PC-9 (cell line): ENCODE measurements at regions not wholly inside any gene's neighbourhood (a gene's known extent, or its start where the extent isn't known, plus 50 kb on each side); places are given as distances from the start of the nearest gene placed in this dataset.

Experiments used
- BruUV-seq: library from RNA; stranded (reverse); fragments of 400-500 nt; replicated peaks from 2 replicates; lab custom pipeline; 2021; lab: Mats Ljungman, UMichigan
- CTCF ChIA-PET: fragments of 300-600 bp; sonication (Branson Sonifier 250); formaldehyde crosslinking; loops from one replicate; lab custom pipeline; 2022; ENCODE audit warnings: antibody characterized with exemption; lab: Charles Lee
- POLR2A ChIA-PET: fragments of 300-600 bp; sonication (Branson Sonifier 250); formaldehyde crosslinking; loops from one replicate; lab custom pipeline; 2022; ENCODE audit warnings: antibody characterized with exemption; ENCODE audit not compliant: unreplicated experiment; lab: Charles Lee
- DNase-seq, 2 experiments: peaks; one replicate each; pipeline versions ENCODE4 v3.0.0 to v3.0.0-alpha.2; 2015 to 2022; ENCODE audit warnings: mixed read lengths in 1 of 2
- H2AFZ ChIP-seq: fragments of 200-600 bp; sonication (generic); 2 replicates; pipeline ENCODE4 v1.8.1; 2017; ENCODE audit warnings: antibody characterized with exemption
- H3F3A ChIP-seq: fragments of 200-600 bp; sonication (generic); 2 replicates; pipeline ENCODE4 v1.8.1; 2017; ENCODE audit warnings: antibody characterized with exemption, mild to moderate bottlenecking, low read depth; ENCODE audit not compliant: insufficient read depth
- H3K27ac ChIP-seq: fragments of 200-600 bp; sonication (generic); 2 replicates; pipeline ENCODE4 v1.6.1; 2016; ENCODE audit warnings: mixed run types
- H3K27me3 ChIP-seq: fragments of 200-600 bp; sonication (generic); 2 replicates; pipeline ENCODE4 v1.6.1; 2016; ENCODE audit warnings: low read depth, mixed run types; ENCODE audit not compliant: insufficient read depth
- H3K36me3 ChIP-seq: fragments of 200-600 bp; sonication (generic); 2 replicates; pipeline ENCODE4 v1.6.1; 2016; ENCODE audit warnings: low read depth, mixed run types
- H3K4me1 ChIP-seq: fragments of 200-600 bp; sonication (generic); replicated peaks from 2 replicates; pipeline ENCODE4 v1.6.1; 2016; ENCODE audit warnings: mixed run types; ENCODE audit not compliant: insufficient read depth
- H3K4me2 ChIP-seq: fragments of 200-600 bp; sonication (generic); 2 replicates; pipeline ENCODE4 v1.6.1; 2017; ENCODE audit warnings: mixed run types
- H3K4me3 ChIP-seq: fragments of 200-600 bp; sonication (generic); 2 replicates; pipeline ENCODE4 v1.6.1; 2016; ENCODE audit warnings: mixed run types
- H3K79me2 ChIP-seq: fragments of 200-600 bp; sonication (generic); 2 replicates; pipeline ENCODE4 v1.6.1; 2017; ENCODE audit warnings: low read depth, mixed run types
- H3K9me2 ChIP-seq: fragments of 200-600 bp; sonication (generic); 2 replicates; pipeline ENCODE4 v1.8.1; 2017; ENCODE audit warnings: mild to moderate bottlenecking; ENCODE audit not compliant: insufficient read depth
- H3K9me3 ChIP-seq: fragments of 200-600 bp; sonication (generic); 2 replicates; pipeline ENCODE4 v1.8.1; 2016; ENCODE audit warnings: low read depth; ENCODE audit not compliant: insufficient read depth
- H4K20me1 ChIP-seq: fragments of 200-600 bp; sonication (generic); 2 replicates; pipeline ENCODE4 v1.8.1; 2017; ENCODE audit not compliant: insufficient read depth
- EZH2 ChIP-seq: fragments of 200-600 bp; sonication (generic); IDR thresholded peaks from 2 replicates; pipeline ENCODE4 v1.8.0; 2017; ENCODE audit warnings: antibody characterized with exemption, low read depth
- intact Hi-C: fragments of 100-400 bp; cut with micrococcal nuclease; formaldehyde crosslinking; loops from one replicate; pipeline ENCODE4 v1.10.0; 2022; ENCODE audit not compliant: unreplicated experiment
- TF ChIP-seq, protein P1 (sequence below): fragments of 200-600 bp; sonication (generic); conservative IDR thresholded peaks from 2 replicates; pipeline ENCODE4 v1.6.1; 2017; ENCODE audit warnings: mixed run types, antibody characterized with exemption, mild to moderate bottlenecking, moderate library complexity

DNA sequence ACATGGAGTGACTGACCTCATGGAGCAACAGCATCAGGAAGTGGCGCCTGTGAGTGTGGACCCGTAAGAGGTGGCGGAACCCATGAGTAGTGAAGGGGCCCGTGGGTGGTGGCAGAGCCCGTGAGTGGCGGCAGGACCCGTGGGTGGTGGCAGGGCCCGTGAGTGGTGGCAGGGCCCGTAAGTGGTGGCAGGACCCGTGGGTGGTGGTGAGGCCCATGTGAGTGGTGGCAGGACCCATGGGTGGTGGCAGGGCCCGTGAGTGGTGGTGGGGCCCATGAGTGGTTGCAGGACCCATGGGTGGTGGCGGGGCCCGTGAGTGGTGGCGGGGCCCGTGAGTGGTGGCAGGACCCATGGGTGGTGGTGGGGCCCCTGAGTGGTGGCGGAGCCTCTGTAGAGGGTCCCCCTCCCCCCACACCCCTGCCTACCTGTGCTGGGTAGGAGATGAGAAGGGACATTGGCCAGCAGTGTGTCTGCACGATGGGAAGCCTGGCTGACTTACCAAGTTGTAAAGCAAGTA is 407.7 kb upstream of the SALL3 start:
- BruUV-seq, result no TSS peak
- Histone ChIP-seq H3K4me2 (no peak overlapping the region), H3K4me3 (no peak overlapping the region), H4K20me1 (no peaks in the 10 kb centered on the region), H3K27me3 (peaks cover 20% of the 10 kb centered on the region), H3K36me3 (no peaks in the 10 kb centered on the region), H2AFZ (no peak overlapping the region), H3F3A (no peaks in the 10 kb centered on the region), H3K79me2 (no peaks in the 10 kb centered on the region), H3K4me1 (no peaks in the 10 kb centered on the region), H3K9me2 (no peaks in the 10 kb centered on the region), H3K9me3 (no peaks in the 10 kb centered on the region; the same call in 1 of the 2 replicates), H3K27ac (no peak overlapping the region)
- POLR2A ChIA-PET, result no interaction called here
- intact Hi-C loops, result no loop called here
- TF ChIP-seq, protein P1, sequence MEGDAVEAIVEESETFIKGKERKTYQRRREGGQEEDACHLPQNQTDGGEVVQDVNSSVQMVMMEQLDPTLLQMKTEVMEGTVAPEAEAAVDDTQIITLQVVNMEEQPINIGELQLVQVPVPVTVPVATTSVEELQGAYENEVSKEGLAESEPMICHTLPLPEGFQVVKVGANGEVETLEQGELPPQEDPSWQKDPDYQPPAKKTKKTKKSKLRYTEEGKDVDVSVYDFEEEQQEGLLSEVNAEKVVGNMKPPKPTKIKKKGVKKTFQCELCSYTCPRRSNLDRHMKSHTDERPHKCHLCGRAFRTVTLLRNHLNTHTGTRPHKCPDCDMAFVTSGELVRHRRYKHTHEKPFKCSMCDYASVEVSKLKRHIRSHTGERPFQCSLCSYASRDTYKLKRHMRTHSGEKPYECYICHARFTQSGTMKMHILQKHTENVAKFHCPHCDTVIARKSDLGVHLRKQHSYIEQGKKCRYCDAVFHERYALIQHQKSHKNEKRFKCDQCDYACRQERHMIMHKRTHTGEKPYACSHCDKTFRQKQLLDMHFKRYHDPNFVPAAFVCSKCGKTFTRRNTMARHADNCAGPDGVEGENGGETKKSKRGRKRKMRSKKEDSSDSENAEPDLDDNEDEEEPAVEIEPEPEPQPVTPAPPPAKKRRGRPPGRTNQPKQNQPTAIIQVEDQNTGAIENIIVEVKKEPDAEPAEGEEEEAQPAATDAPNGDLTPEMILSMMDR, result no peak
- no peak for TF ChIP-seq EZH2
- no peak for DNase-seq
- CTCF ChIA-PET, result no interaction called here

DNA sequence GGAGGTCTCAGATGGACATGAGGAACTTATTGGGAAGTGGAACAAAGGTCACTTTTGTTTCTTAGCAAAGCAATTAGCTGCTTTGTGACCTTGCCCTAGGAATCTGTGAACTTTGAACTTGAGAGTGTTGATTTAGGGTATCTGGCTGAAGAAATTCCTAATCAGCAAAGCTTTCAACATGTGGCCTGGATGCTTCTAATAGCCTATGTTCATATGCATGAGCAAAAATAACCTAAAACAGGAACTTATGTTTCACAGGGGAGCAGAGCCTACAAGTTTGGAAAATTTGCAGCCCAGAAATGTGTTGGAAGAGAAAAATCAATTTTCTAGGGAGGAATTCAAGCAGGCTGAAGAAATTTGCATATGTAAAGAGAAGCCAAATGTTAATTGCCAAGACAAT is 405.8 kb upstream of the SALL3 start:
- no peak overlapping the region for H3K4me3 ChIP-seq
- POLR2A ChIA-PET, result no interaction called here
- no TSS peak for BruUV-seq

DNA sequence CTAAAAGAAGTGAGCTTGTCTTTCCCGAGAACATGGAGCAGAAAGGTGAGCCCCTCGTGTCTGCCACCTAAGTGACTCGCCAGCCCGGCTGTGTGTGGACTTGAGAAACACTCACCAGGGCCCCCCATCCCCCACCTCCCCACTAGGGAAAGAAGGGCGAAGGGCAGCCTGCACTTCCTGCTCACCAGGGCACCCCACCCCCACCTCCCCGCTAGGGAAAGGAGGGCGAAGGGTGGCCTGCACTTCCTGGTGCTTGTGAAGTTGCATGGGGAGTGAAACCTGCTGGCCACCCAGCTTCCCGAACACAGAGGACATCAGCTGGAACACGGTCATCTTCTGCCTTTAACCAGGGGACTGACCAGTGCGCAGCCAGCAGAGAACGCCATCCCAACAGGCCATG is 402.7 kb upstream of the SALL3 start:
- ChIA-PET POLR2A (no interaction called here), CTCF (no interaction called here)
- no peak overlapping the region for H3K4me3 ChIP-seq
- H3K9me2 ChIP-seq, result no peaks in the 10 kb centered on the region
- H3K4me1 ChIP-seq, result no peaks in the 10 kb centered on the region
- H3K27me3 ChIP-seq, result peaks cover 49% of the 10 kb centered on the region
- H2AFZ ChIP-seq, result no peak overlapping the region
- TF ChIP-seq EZH2, result no peak
- TF ChIP-seq, protein P1, result no peak
- no peak overlapping the region for H3K4me2 ChIP-seq
- intact Hi-C loops, result no loop called here
- no peak overlapping the region for H3K27ac ChIP-seq
- no TSS peak for BruUV-seq
- H3K9me3 ChIP-seq, result no peaks in the 10 kb centered on the region
- H4K20me1 ChIP-seq, result no peaks in the 10 kb centered on the region
- DNase-seq, result no peak
- H3K79me2 ChIP-seq, result no peaks in the 10 kb centered on the region
- no peaks in the 10 kb centered on the region for H3K36me3 ChIP-seq
- no peaks in the 10 kb centered on the region for H3F3A ChIP-seq

More for the DNA sequence above, 405.8 kb upstream of the SALL3 start:
- CTCF ChIA-PET, result no interaction called here
- Histone ChIP-seq H3K4me1 (no peaks in the 10 kb centered on the region), H3K4me2 (no peak overlapping the region), H3K79me2 (no peaks in the 10 kb centered on the region), H3K27ac (no peak overlapping the region), H3K27me3 (peaks cover 20% of the 10 kb centered on the region; the same call in 1 of the 2 replicates), H3F3A (no peaks in the 10 kb centered on the region), H3K36me3 (no peaks in the 10 kb centered on the region), H3K9me2 (no peaks in the 10 kb centered on the region), H3K9me3 (no peaks in the 10 kb centered on the region; the same call in 1 of the 2 replicates), H2AFZ (no peak overlapping the region), H4K20me1 (no peaks in the 10 kb centered on the region)
- intact Hi-C loops, result no loop called here
- no peak for TF ChIP-seq EZH2
- TF ChIP-seq, protein P1, result no peak
- no peak for DNase-seq
